Naive thymus-derived CD4-positive, alpha-beta T cell (primary cell): ENCODE measurements at regions not wholly inside any gene's neighbourhood (a gene's known extent, or its start where the extent isn't known, plus 50 kb on each side); places are given as distances from the start of the nearest gene placed in this dataset.

Experiments
- ATAC-seq: fragments of 150-1000 bp; cut with Tn5 transposase; 2 replicates; pipeline ENCODE4 v1.10.0; 2021; ENCODE audit warnings: mild to moderate bottlenecking, moderate library complexity
- CTCF ChIA-PET: fragments of 350-600 bp; sonication (Branson Sonifier 250); formaldehyde crosslinking; loops from one replicate; lab custom pipeline; 2021; ENCODE audit warnings: antibody characterized with exemption; lab: Charles Lee
- POLR2A ChIA-PET: fragments of 350-600 bp; sonication (Branson Sonifier 250); formaldehyde crosslinking; loops from one replicate; lab custom pipeline; 2021; ENCODE audit warnings: antibody characterized with exemption, inconsistent platforms; lab: Charles Lee
- DNase-seq, 9 donors: peaks; one replicate each; pipeline versions ENCODE4 v3.0.0 to v3.0.0-alpha.2; 2020 to 2022; ENCODE audit warnings: mixed read lengths in 1 of 9
- H3K27ac ChIP-seq: one replicate; pipeline ENCODE4 v1.7.0; 2013; ENCODE audit warnings: mild to moderate bottlenecking, low read depth, low read length, moderate library complexity
- H3K27me3 ChIP-seq, 2 donors: one replicate each; pipeline ENCODE4 v1.7.0; 2013; ENCODE audit warnings: low read length in 2 of 2, mild to moderate bottlenecking in 2 of 2, moderate library complexity in 2 of 2; ENCODE audit not compliant: control insufficient read depth in 2 of 2, insufficient read depth in 2 of 2
- H3K36me3 ChIP-seq, 3 experiments: 1 replicate in 2 of 3; 2 replicates in 1 of 3; pipeline ENCODE4 v1.7.0; 2013; ENCODE audit warnings: low read length in 3 of 3, mild to moderate bottlenecking in 3 of 3, moderate library complexity in 1 of 3; ENCODE audit not compliant: insufficient read depth in 3 of 3, control insufficient read depth in 2 of 3
- H3K4me1 ChIP-seq, 2 donors: one replicate each; pipeline ENCODE4 v1.7.0; 2013; ENCODE audit warnings: low read length in 2 of 2, mild to moderate bottlenecking in 2 of 2, moderate library complexity in 1 of 2; ENCODE audit not compliant: control insufficient read depth in 2 of 2, insufficient read depth in 2 of 2
- H3K4me3 ChIP-seq: 2 replicates; pipeline ENCODE4 v1.7.0; 2013; ENCODE audit warnings: mild to moderate bottlenecking, low read length
- H3K9me3 ChIP-seq, 3 experiments: 1 replicate in 2 of 3; 2 replicates in 1 of 3; pipeline ENCODE4 v1.7.0; 2013; ENCODE audit warnings: low read length in 3 of 3; ENCODE audit not compliant: control insufficient read depth in 2 of 3
- H3K27ac Mint-ChIP-seq, 9 donors: one replicate each; pipeline ENCODE4 v1.8.0; 2020 to 2022; ENCODE audit warnings: mixed read lengths in 9 of 9, mild to moderate bottlenecking in 8 of 9, moderate library complexity in 5 of 9, inconsistent platforms in 2 of 9
- H3K27me3 Mint-ChIP-seq, 5 donors: one replicate each; pipeline ENCODE4 v1.8.0; 2021 to 2022; ENCODE audit warnings: mixed read lengths in 5 of 5, mild to moderate bottlenecking in 1 of 5
- H3K36me3 Mint-ChIP-seq, 5 donors: one replicate each; pipeline ENCODE4 v1.8.0; 2020 to 2022; ENCODE audit warnings: mixed read lengths in 5 of 5, mild to moderate bottlenecking in 3 of 5, inconsistent platforms in 1 of 5
- H3K4me1 Mint-ChIP-seq, 7 donors: one replicate each; pipeline ENCODE4 v1.8.0; 2020 to 2022; ENCODE audit warnings: mixed read lengths in 7 of 7, mild to moderate bottlenecking in 3 of 7, inconsistent platforms in 1 of 7
- H3K4me3 Mint-ChIP-seq, 10 donors: one replicate each; pipeline ENCODE4 v1.8.0; 2020 to 2022; ENCODE audit warnings: mild to moderate bottlenecking in 10 of 10, mixed read lengths in 10 of 10, moderate library complexity in 6 of 10, inconsistent platforms in 2 of 10
- H3K9me3 Mint-ChIP-seq, 11 donors: one replicate each; pipeline ENCODE4 v1.8.0; 2020 to 2022; ENCODE audit warnings: mixed read lengths in 11 of 11, mild to moderate bottlenecking in 4 of 11, inconsistent platforms in 1 of 11, moderate library complexity in 1 of 11
- intact Hi-C, 2 donors: fragments of 100-400 bp; cut with micrococcal nuclease; formaldehyde crosslinking; loops; one replicate each; pipeline ENCODE4 v1.15.1; 2023

DNA sequence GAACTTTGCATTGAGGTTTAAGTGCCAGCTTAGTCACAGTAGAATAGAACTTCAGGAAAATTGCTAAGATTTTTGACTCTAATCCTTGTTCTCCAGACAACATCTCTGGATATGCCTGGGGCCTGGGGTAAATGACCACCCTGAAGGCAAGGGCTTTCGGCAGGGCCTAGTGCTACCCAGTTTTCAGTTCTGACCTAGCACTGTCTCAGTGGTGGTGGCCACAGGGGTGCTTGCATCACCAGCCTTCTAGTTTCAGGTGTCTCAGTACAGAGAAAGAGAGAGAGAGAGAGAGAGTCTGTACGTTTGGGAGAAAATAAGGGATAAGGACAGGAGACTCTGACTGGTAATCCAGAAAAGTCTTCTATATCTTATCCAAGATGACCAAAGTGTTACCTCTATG is 890.5 kb downstream of the JRKL start:
- Histone ChIP-seq H3K36me3 (no peaks in the 10 kb centered on the region), H3K27ac (no peak overlapping the region), H3K4me3 (no peak overlapping the region), H3K4me1 (no peaks in the 10 kb centered on the region), H3K9me3 (no peaks in the 10 kb centered on the region), H3K27me3 (no peaks in the 10 kb centered on the region)
- ChIA-PET CTCF (no interaction called here), POLR2A (no interaction called here)
- peaks cover 7 to 48% (median 12%) of the 10 kb centered on the region in 11 donors for H3K9me3 Mint-ChIP-seq
- no peak overlapping the region for H3K27ac Mint-ChIP-seq
- DNase-seq: no peak
- no peaks in the 10 kb centered on the region for H3K4me1 Mint-ChIP-seq
- no peaks in the 10 kb centered on the region for H3K27me3 Mint-ChIP-seq
- no peak for ATAC-seq
- intact Hi-C loops: no loop called here
- no peak overlapping the region for H3K4me3 Mint-ChIP-seq
- peaks cover 0 to 4% (median 0%) of the 10 kb centered on the region in 5 donors for H3K36me3 Mint-ChIP-seq

- no peak overlapping the region for H3K27ac Mint-ChIP-seq
- no peaks in the 10 kb centered on the region for H3K4me1 Mint-ChIP-seq
- Histone ChIP-seq H3K27me3 (no peaks in the 10 kb centered on the region), H3K27ac (no peak overlapping the region), H3K9me3 (peaks cover 0 to 2% (median 0%) of the 10 kb centered on the region in 3 experiments), H3K36me3 (no peaks in the 10 kb centered on the region), H3K4me3 (no peak overlapping the region), H3K4me1 (no peaks in the 10 kb centered on the region)
- CTCF ChIA-PET: no interaction called here
- POLR2A ChIA-PET: no interaction called here
- no peaks in the 10 kb centered on the region for H3K36me3 Mint-ChIP-seq
- no peak for ATAC-seq
- intact Hi-C loops: no loop called here
- DNase-seq: no peak
- peaks cover 1 to 14% (median 5%) of the 10 kb centered on the region in 11 donors for H3K9me3 Mint-ChIP-seq
- no peak overlapping the region for H3K4me3 Mint-ChIP-seq
- H3K27me3 Mint-ChIP-seq: no peaks in the 10 kb centered on the region
Observed at GRCh38 chr11:97289823-97290222, 900.0 kb downstream of the JRKL start.

GRCh38 chr11:97290464-97291041 is 900.7 kb downstream of the JRKL start:
- Mint-ChIP-seq H3K27ac (no peak overlapping the region), H3K9me3 (peaks cover 1 to 14% (median 6%) of the 10 kb centered on the region in 11 donors), H3K36me3 (no peaks in the 10 kb centered on the region), H3K4me3 (no peak overlapping the region), H3K4me1 (no peaks in the 10 kb centered on the region), H3K27me3 (no peaks in the 10 kb centered on the region)
- DNase-seq (no peak), ATAC-seq (no peak)
- CTCF ChIA-PET: no interaction called here
- H3K4me3 ChIP-seq: no peak overlapping the region
- intact Hi-C loops: no loop called here
- POLR2A ChIA-PET: no interaction called here
- H3K4me1 ChIP-seq: no peaks in the 10 kb centered on the region
- H3K36me3 ChIP-seq: no peaks in the 10 kb centered on the region
- H3K9me3 ChIP-seq: peaks cover 0 to 2% (median 0%) of the 10 kb centered on the region in 3 experiments
- no peak overlapping the region for H3K27ac ChIP-seq
- no peaks in the 10 kb centered on the region for H3K27me3 ChIP-seq

DNA sequence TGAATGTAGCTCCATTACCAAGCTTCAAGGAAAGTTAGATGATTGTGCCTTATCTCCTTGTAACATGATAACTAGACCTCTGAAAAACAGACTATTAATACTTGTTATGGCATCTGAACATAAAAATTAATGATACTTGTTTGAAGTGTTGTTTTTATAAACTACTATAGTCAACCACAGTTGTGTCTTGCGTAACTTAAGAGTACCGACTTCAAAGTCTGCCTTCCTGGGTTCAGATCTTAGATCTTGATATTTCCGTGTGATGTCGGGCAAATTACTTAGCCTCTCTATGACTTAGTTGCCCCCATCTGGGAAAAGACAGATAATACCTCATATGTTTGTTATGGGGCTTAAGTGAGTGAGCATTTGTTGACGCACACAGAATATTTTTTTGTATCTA is 906.5 kb downstream of the JRKL start:
- CTCF ChIA-PET: no interaction called here
- no peaks in the 10 kb centered on the region for H3K27me3 ChIP-seq
- no peak overlapping the region for H3K27ac ChIP-seq
- no peak for ATAC-seq
- H3K27me3 Mint-ChIP-seq: no peaks in the 10 kb centered on the region
- peaks cover 0 to 2% (median 0%) of the 10 kb centered on the region in 3 experiments for H3K9me3 ChIP-seq
- H3K27ac Mint-ChIP-seq: no peak overlapping the region
- no peaks in the 10 kb centered on the region for H3K4me1 ChIP-seq
- H3K36me3 Mint-ChIP-seq: no peaks in the 10 kb centered on the region
- H3K4me1 Mint-ChIP-seq: no peaks in the 10 kb centered on the region
- H3K9me3 Mint-ChIP-seq: peaks cover 0 to 18% (median 4%) of the 10 kb centered on the region in 11 donors
- no peak overlapping the region for H3K4me3 ChIP-seq
- intact Hi-C loops: no loop called here
- POLR2A ChIA-PET: no interaction called here
- DNase-seq: no peak
- no peak overlapping the region for H3K4me3 Mint-ChIP-seq
- H3K36me3 ChIP-seq: no peaks in the 10 kb centered on the region

- H3K27ac Mint-ChIP-seq: no peak overlapping the region
- H3K27me3 Mint-ChIP-seq: no peaks in the 10 kb centered on the region
- no peaks in the 10 kb centered on the region for H3K36me3 Mint-ChIP-seq
- no peaks in the 10 kb centered on the region for H3K36me3 ChIP-seq
- H3K4me3 ChIP-seq: no peak overlapping the region
- H3K27ac ChIP-seq: no peak overlapping the region
- CTCF ChIA-PET: no interaction called here
- ATAC-seq: no peak
- no peak overlapping the region for H3K4me3 Mint-ChIP-seq
- POLR2A ChIA-PET: no interaction called here
- H3K9me3 ChIP-seq: no peaks in the 10 kb centered on the region
- H3K4me1 ChIP-seq: no peaks in the 10 kb centered on the region
- intact Hi-C loops: no loop called here
- H3K4me1 Mint-ChIP-seq: no peaks in the 10 kb centered on the region
- H3K9me3 Mint-ChIP-seq: peaks cover 0 to 16% (median 6%) of the 10 kb centered on the region in 11 donors
- H3K27me3 ChIP-seq: no peaks in the 10 kb centered on the region
- no peak for DNase-seq
Observed at GRCh38 chr11:97309291-97309690, 919.5 kb downstream of the JRKL start.

GRCh38 chr11:97325693-97326092 is 935.9 kb downstream of the JRKL start:
- Mint-ChIP-seq H3K27me3 (no peaks in the 10 kb centered on the region), H3K4me1 (no peaks in the 10 kb centered on the region)
- POLR2A ChIA-PET: no interaction called here

DNA sequence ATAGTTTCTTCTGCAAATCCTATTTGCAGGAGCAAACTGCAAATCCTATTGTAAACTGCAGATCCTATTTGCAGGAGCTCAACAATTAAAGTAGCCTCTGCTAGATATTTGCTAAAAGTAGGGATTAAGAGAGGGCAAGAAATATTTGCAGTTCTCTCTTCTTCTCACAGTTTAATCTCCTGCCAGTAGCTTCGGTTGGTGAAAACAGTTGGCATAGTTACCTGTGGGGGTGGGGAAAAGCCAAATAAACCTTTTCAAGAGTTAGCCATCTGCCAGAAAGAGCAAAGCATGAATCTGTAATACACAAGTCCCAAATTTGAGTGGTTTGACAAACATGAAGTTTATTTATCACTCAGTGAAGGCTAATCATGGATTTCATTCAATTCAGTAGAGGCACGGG is 942.5 kb downstream of the JRKL start:
- ChIA-PET CTCF (interaction anchor here (0.6 kb wide), 1 partner anchor 79 kb away, joined by 3 read pairs; no protein-coding TSS in a partner anchor), POLR2A (no interaction called here)
- Mint-ChIP-seq H3K4me1 (no peaks in the 10 kb centered on the region), H3K4me3 (no peak overlapping the region), H3K9me3 (peaks cover 0 to 16% (median 2%) of the 10 kb centered on the region in 11 donors), H3K27ac (no peak overlapping the region), H3K27me3 (no peaks in the 10 kb centered on the region), H3K36me3 (no peaks in the 10 kb centered on the region)
- no peaks in the 10 kb centered on the region for H3K9me3 ChIP-seq
- DNase-seq: no peak
- no peaks in the 10 kb centered on the region for H3K36me3 ChIP-seq
- no peak overlapping the region for H3K4me3 ChIP-seq
- intact Hi-C loops: no loop called here
- ATAC-seq: no peak
- no peak overlapping the region for H3K27ac ChIP-seq
- H3K27me3 ChIP-seq: no peaks in the 10 kb centered on the region
- H3K4me1 ChIP-seq: no peaks in the 10 kb centered on the region

More at GRCh38 chr11:97325693-97326092, 935.9 kb downstream of the JRKL start:
- CTCF ChIA-PET: no interaction called here
- H3K27ac Mint-ChIP-seq: no peak overlapping the region
- Histone ChIP-seq H3K4me3 (no peak overlapping the region), H3K36me3 (no peaks in the 10 kb centered on the region), H3K27me3 (no peaks in the 10 kb centered on the region), H3K27ac (no peak overlapping the region), H3K4me1 (no peaks in the 10 kb centered on the region), H3K9me3 (no peaks in the 10 kb centered on the region)
- no peak overlapping the region for H3K4me3 Mint-ChIP-seq
- DNase-seq: no peak
- no peak for ATAC-seq
- intact Hi-C loops: no loop called here
- H3K9me3 Mint-ChIP-seq: peaks cover 0 to 29% (median 7%) of the 10 kb centered on the region in 11 donors
- H3K36me3 Mint-ChIP-seq: no peaks in the 10 kb centered on the region
